GM19239 (cell line): ENCODE measurements at regions not wholly inside any gene's neighbourhood (a gene's known extent, or its start where the extent isn't known, plus 50 kb on each side); places are given as distances from the start of the nearest gene placed in this dataset.
"Not testable (repeated sequence)": the region's sequence is repeated elsewhere in the genome, so short reads cannot be mapped to it uniquely, and the experiment has no call there.

ENCODE experiments used
- DNase-seq: peaks from one replicate; pipeline ENCODE4 v3.0.0; 2011; ENCODE audit warnings: low spot score; ENCODE audit not compliant: insufficient read length
- FAIRE-seq: peaks from 2 replicates; lab custom pipeline; 2011; peaks lifted over from hg19 to GRCh38; lab: Jason Lieb, UNC

DNA sequence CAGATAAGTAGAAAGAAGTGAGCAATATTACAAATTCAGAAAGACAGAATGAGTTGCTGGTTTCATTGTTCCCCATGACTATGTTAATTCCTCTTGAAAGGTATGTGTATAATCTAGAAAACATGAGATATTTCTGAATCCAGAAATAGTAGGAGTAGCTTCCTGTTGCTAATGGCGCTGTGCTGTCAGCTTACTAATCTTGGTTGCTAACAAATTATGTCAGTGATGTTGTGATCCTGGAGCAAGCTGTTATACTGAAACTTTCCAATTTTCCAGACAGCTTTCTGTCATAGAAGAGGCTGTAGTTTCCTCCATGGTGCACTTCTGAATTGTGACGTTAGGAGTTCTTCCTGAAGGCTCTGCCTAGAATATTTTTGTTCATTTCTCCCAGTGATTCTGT is 372.3 kb downstream of the USP25 start:
- FAIRE-seq: no peak

DNA sequence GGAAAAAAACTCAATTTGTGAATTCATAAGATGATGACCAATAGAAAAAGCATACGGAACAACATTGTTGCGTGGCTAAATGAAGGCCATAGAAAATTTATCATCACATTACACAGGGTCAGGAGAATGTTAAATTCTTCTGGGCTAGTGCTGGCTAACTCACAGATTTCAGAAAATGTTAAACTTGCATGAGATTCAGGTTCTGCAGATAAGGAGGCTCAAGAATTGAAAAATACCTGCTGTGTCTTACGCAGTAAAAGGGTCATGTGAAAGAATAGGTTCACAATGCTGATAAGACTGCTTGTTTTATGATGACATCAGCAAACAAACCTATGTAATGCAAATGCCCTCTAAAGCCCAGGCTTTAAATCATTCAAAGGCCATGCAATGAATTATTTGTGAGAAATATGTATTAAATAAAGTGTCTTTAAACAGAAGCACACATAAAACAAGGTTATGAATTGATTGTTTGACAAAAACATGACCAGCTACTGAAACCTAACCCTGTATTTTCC is 378.8 kb downstream of the USP25 start:
- FAIRE-seq (no peak), DNase-seq (no peak)

More for the DNA sequence above, 372.3 kb downstream of the USP25 start:
- no peak for DNase-seq

DNA sequence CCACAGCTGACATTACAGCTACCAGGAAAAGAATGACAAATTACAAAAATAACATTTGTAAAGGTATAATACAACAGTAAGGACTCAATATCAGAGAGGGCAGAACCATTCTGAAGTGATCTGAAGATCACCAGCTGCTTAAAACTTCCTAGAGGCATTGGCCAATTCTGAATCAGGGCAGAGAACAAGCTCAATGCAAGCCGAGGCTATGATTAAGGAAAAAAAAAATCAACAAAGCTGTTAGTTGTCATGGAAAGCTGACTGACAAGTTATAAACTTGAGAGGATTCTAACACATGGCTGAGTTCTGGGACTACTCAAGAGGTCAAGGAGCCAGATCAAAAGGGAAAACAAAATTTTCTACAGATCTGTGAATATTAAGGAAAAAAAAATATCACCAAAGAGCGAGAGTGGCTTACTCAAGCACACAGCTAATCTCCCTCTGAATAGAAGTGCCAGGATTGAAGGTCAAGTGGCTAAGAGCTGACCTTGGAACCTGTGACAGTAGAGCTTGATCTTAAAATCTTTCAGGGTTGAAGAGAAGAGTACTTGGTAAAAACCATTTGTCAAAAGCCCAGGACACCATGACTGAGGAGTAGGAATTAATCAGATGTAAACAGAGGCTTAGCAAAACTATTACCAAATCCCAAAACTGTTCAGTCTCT is 383.4 kb downstream of the USP25 start:
- FAIRE-seq (no peak), DNase-seq (no peak)

DNA sequence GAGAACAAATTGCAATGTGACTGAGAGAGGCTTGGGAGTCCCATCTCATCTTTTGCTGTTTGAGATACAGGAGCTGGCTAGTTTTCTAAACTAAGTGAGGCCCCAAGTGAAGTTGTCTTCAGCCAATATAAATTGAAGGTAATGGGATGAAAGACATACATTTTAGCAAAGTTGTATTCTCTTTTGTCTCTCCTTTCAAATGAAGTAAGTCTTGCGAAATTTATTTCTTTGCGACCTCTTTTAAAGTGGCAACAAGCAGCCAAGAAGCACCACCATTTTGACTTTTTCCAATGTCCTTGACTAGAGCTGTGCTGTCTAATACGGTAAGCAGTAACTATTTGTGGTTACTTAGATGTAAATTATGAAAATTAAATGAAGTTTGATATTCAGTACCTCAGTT is 385.7 kb downstream of the USP25 start:
- FAIRE-seq (no peak), DNase-seq (no peak)

DNA sequence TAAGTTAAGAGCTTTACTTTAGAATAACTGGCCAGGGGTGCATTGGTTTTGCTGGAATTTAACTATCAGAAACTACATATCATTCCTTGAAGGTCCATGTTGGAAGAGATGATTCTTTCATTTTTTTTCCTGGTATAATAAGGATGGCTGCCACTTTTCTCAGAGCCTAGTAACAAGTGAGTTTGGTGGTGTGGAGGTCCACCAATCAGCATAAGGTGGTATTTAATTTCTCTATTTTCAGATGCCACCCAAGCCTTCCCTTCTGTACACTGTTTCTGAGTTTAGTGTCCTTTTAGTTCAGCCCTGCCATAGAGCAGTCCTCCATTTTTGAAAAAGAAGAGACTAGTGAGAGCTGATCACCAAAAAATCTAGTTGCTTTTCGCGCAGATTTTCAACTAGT is 386.3 kb downstream of the USP25 start:
- no peak for DNase-seq

DNA sequence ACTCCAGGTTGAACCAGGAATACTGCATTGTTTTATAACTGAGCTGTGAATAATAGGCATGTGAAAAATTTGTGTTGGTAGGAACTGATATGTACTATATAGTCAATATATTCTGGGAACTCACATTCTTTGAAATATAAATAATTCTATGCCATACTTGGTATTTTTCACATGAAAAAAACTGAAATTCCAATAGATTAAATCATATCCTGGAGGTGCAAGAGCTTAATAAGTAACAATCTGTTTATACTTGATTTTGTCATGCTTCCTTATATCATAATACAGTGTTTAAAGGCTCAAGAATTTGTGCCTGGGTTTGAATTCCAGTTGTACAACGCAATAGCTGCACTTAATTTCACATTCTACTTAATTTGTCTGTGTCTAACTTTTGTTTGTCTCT is 387.0 kb downstream of the USP25 start:
- FAIRE-seq (no peak), DNase-seq (no peak)

More for the DNA sequence above, 386.3 kb downstream of the USP25 start:
- FAIRE-seq: no peak

DNA sequence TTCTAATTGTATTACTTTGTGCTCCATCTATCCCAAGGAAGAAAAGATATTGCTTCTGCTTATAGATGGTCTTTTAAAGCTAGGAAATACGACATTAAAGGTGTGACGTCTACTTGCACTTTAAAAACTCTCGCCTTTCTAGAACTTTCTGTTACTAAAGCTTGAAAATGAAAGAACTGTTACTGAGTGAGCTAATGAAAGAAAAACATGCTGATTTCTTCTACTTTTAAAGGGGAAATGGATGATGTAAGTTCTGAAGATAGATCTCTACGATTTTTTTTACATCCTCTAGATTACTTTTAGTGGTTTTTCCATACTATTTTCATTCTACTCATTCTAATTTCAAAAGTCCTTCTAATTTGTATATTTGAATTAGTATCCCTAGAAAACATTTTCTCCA is 387.5 kb downstream of the USP25 start:
- DNase-seq (no peak), FAIRE-seq (no peak)

DNA sequence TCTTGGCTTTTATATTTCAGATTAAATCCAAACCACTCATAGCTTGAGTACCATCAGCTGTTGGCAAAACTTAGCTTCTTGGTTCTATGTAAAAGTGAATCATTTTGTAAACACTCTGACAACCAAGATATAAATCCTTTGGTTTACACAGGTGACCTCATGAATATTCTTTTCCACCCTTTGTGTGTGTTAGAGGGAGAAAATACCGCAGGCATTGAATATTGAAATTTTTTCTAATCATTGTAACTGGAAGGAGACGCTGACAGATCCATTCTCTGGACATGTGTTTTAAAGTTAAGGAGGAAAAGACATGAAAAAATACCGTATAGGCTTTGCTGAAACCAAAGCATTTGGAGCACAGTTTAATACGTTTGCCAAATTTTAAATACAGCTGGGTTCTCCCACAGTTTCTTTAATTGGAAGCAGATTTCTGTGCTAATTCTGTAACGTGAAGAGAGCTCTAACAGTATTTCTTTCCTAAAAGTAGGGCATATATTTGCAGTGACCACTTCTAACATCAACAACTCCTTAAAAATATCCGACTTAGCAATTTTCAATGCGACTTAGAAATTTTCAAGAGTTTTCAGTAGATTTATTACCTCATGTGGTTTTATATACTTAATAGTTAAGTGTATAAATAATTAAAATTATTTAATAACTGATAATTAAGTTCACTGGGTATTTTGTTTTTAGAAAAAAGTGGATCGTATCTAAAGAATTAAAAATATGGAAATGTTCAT is 388.2 kb downstream of the USP25 start:
- FAIRE-seq: no peak
- no peak for DNase-seq

DNA sequence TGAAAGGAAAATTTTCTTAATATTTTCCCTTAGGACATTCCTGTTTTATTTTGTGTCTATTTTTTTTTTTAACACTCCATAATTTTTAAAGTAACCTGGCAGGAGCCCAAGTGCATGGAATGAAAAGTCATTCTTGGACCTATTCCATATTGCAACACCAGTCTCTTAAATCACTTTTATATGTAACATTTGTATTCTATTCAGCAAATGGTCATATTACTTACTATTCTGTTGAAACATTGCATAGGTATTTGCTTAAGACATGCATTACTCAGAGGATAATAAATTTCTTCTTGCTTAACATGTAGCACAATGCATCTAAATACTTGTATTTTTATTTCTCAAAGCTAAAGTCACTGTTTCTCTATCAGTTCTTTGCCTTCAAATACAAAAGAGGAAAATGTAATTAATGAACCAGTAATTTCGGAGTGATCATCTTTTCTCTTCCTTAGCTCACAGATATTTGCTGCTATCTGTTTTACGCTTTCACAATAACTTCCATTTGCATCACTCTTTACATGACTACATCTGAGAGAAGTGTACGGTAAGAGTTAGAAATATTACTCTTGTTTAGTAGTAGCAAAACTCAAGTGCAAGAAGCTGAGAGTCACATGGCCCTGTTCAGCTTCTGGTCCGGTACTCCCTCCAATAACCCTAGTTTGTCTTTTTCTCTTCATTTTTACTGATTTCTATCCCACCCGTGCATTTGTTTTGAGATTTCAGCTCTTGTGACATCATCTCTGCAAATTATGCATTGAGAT is 394.8 kb downstream of the USP25 start:
- DNase-seq (no peak), FAIRE-seq (no peak)

DNA sequence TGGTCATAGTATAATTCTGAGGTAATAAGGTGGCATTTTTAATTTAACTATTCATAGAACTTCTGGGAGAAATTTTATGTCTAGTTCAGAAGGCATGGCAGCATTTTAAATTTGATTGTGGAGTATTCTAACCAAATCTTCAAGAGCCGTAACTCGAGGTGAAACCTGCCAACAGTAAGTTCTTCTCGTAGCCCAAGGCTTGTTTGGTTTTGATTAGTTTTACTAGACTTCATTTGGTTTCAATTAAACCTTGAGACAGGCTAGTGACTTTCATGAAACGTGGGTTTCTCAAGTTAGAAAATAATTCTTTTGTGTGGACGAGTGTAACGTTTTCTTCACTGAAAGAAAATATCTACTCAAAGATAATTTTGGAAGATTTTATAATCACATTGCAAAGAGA is 395.5 kb downstream of the USP25 start:
- FAIRE-seq: no peak

DNA sequence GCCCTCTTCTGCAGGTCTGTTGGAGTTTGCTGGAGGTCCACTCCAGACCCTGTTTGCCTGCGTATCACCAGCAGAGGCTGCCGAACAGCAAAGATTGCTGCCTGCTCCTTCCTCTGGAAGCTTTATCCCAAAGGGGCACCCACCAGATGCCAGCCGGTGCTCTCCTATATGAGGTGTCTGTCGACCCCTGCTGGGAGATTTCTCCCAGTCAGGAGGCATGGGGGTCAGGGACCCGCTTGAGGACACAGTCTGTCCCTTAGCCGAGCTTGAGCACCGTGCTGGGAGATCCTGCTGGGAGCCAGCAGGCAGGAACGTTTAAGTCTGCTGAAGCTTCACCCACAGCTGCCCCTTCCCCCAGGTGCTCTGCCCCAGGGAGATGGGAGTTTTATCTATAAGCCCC is 402.7 kb downstream of the USP25 start:
- not testable (repeated sequence) for DNase-seq, FAIRE-seq

More for the DNA sequence above, 395.5 kb downstream of the USP25 start:
- DNase-seq: no peak

DNA sequence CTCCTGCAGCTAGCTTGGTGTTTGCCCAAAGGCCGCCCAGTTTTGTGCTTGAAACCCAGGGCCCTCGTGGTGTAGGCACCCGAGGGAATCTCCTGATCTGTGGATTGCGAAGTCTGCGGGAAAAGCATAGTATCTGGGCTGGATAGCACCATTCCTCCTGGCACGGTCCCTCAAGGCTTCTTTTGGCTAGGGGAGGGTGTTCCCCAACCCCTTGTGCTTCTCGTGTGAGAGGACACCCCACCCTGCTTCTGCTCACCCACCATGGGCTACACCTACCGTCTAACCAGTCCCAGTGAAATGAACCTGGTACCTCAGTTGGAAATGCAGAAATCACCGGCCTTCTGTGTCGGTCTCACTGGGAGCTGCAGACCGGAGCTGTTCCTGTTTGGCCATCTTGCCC is 403.5 kb downstream of the USP25 start:
- no peak for DNase-seq
- FAIRE-seq: no peak

DNA sequence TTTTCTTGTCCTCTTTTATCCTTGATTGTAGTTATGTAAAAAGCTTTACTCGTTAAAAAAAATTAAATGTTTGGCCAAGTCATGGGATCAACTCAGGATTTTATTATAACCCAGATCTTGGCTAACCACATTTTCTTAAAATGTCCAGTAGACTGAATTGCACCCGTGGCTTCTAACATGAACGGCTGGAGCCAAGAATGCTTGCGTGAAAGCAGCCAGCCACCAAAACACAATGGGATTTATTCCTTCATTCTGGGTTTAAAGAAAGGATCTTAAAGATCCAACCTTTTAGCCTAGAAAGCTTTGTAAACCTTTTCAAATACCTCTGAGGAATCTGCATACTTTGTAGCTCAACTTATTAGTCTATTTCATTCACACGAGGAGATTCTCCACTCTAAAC is 404.4 kb downstream of the USP25 start:
- DNase-seq (no peak), FAIRE-seq (no peak)

DNA sequence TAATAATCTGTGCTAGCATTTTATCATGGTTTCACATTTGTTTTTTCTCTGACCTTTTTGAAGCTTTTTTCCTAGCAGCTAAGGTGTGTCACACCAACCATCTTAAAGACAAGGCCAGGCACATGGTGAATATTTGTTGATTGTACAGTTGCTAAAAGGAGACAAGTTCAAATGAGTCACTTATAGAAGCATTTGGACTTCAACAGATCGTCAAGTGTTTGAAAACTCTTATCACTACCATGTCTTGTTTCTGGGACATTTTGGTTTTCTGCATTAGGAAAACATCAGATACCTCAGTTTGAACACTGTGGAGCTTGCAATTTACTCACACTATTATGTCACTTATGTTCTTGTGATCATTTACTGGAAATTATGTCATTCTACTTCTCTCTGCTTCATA is 407.3 kb downstream of the USP25 start:
- DNase-seq (no peak), FAIRE-seq (no peak)

DNA sequence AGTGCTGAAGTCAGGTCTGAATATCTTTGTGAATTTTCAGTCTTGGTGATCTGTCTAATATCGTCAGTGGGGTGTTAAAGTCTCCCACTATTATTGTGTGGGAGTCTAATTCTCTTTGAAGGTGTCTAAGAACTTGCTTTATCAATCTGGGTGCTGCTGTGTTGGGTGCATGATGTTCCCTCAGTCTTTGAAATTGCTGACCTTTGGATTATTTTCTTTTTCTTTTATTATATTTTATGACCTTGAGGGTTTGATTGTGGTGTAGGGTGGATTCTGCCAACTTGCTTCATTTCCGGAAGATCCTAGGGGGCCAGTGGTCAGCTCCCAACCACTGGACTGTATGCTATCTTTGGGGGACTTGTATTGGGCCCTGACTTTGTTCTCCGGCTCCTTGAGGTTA is 415.3 kb downstream of the USP25 start:
- FAIRE-seq: no peak
- DNase-seq: no peak

DNA sequence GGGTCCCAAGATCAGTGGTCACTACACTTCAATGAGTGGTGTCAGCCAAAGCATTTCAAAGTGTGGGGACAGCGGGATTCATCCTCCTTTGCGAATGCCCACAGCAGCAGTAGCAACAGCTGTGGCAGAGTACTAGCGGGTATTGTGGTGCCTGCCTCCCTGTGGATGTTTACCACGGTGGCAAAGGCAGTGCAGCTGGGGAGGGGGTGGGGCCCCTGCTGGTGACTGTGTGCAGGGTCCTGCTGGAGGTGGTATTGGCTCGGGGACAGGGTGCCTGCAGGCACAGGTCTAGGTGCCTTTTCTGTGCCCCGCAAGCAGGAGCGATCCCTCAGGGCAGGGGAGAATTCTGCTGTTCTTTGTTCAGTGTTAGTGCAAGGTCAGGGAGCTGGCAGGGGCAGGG is 415.7 kb downstream of the USP25 start:
- FAIRE-seq (no peak), DNase-seq (no peak)

DNA sequence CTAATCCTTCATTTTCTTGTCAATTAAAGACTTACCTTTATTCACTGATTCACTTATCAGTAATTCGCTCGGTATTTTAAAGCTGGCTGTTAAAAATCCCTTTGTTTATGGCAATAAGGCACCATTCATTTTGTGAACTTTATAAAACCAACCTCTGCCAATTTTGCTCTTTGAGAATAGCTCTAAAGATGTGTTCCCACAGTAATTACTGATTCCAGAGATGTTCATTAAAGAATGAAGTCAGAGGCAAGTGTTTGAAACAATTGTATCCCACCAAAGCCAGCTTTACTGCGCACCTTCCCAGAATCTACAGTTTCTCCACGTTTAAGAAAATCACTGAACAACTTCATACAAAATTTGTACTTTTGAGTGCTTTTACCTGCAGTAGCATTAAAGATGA is 424.5 kb downstream of the USP25 start:
- FAIRE-seq (no peak), DNase-seq (no peak)

DNA sequence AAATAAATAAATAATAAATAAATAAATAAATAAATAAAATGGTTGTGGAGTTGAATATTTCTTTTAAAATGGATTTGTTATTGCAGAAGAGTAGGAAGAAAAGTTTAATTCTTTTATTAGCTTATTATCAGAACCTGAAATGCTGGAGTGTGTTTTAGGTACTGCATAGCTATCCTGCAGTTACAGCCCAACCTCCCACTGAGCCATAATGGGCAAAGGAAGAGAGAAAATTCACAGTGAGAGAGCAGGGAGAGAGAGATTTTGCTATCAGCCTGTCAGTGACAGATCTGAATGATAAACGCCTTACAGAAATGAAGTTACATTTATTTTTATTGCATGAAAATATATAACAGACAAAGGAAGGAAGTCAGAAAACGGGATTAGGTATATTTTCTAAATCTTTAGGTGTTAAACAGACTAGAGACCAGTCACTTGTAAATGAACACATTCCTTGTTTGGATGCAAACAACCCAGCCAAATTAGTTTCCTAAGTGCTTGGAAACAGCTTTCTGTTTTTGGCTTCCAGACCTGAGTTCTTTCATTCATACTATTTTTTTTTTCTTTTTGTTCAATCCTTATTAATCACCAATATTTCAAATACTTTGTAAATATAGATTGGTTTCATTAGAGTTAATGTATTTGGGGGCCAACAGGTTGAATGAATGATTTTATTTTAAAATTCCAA is 425.3 kb downstream of the USP25 start:
- no peak for FAIRE-seq
- no peak for DNase-seq

DNA sequence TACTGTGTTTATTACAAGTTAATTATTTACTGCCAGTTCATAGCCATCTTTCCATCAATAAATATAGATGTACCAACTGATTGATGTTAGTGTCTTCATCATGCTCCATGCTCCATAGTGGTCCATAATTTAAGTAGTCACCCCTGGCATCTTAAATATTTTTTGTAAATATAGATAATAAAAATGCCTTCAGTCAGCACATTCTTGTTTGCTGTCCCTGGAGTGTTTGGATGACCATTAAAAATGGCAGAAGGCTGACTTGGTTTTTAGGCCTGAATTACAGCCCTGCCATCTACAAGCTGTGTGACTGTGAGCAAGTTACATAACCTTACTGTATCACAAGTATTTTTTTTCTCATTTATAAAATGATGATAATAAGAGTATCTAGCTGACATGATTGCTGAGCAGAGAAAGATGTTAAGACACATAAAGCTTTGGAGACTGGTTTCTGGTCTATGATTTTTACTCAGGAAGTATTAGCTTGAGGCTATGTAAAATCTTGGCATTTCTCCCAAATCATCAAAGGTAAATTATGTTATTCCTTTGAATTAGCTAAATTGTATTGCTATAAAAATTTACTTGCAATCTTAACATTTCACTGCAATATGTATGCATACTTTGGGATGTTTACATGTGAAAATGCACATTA is 427.2 kb downstream of the USP25 start:
- DNase-seq (no peak), FAIRE-seq (no peak)
